Transverse colon (tissue), 4 donors: ENCODE measurements at regions not wholly inside any gene's neighbourhood (a gene's known extent, or its start where the extent isn't known, plus 50 kb on each side); places are given as distances from the start of the nearest gene placed in this dataset.

Experiments used
- DNase-seq: peaks from one replicate; pipeline ENCODE4 v3.0.0-alpha.2; 2019
- H3K27ac ChIP-seq, 4 donors: fragments of 200-600 bp; sonication (generic); 2 replicates each; pipeline ENCODE4 v1.5.1; 2016 to 2018; ENCODE audit warnings: inconsistent platforms in 4 of 4
- H3K27me3 ChIP-seq: fragments of 200-600 bp; sonication (generic); 2 replicates; pipeline ENCODE4 v1.5.1; 2017; ENCODE audit warnings: inconsistent platforms
- H3K36me3 ChIP-seq, 4 donors: fragments of 200-600 bp; sonication (generic); 2 replicates each; pipeline ENCODE4 v1.5.1; 2017 to 2019; ENCODE audit warnings: inconsistent platforms in 4 of 4
- H3K4me1 ChIP-seq, 4 donors: fragments of 200-600 bp; sonication (generic); 2 replicates each; pipeline ENCODE4 v1.5.1; 2017 to 2020; ENCODE audit warnings: inconsistent platforms in 4 of 4
- H3K4me3 ChIP-seq, 4 donors: fragments of 200-600 bp; sonication (generic); 1 replicate in 1 of 4; 2 replicates in 3 of 4; pipeline versions ENCODE4 v1.5.1 to v1.6.1; 2017 to 2019; ENCODE audit warnings: inconsistent platforms in 4 of 4
- H3K9me3 ChIP-seq, 2 donors: fragments of 200-600 bp; sonication (generic); 2 replicates each; pipeline ENCODE4 v1.5.1; 2017 to 2019; ENCODE audit warnings: inconsistent platforms in 2 of 2
- EP300 ChIP-seq: sonication (generic); formaldehyde crosslinking; IDR thresholded peaks from one replicate; pipeline ENCODE4 v1.6.1; 2017; ENCODE audit warnings: antibody characterized with exemption, low read depth
- POLR2A ChIP-seq: fragments of 450-650 bp; IDR thresholded peaks from one replicate; pipeline ENCODE4 v1.6.1; 2016; ENCODE audit warnings: antibody characterized with exemption, mild to moderate bottlenecking, moderate library complexity
- POLR2AphosphoS5 ChIP-seq, 3 donors: sonication (generic); formaldehyde crosslinking; IDR thresholded peaks; one replicate each; pipeline ENCODE4 v1.6.1; 2016; ENCODE audit warnings: antibody characterized with exemption in 3 of 3
- WGBS, 2 donors: methylation state at CpG; one replicate each; pipeline ENCODE4 v1.1.5; 2018; ENCODE audit warnings: low coverage in 1 of 2; 5-methylcytosine and 5-hydroxymethylcytosine counted together
- in situ Hi-C, 4 donors: fragments of 200-750 bp; cut with MboI; loops; one replicate each; pipeline versions ENCODE4 v1.15.0 to v1.15.1; 2017; ENCODE audit warnings: low sequenced_read_pairs in 3 of 4, low pct_ligation_motif_present in 1 of 4, low pct_unique_long_range_greater_than_20kb in 1 of 4
- intact Hi-C: fragments of 100-400 bp; cut with DNase I; formaldehyde crosslinking; loops from one replicate; pipeline ENCODE4 v1.15.1; 2023; ENCODE audit warnings: low total_unique reads
- TF ChIP-seq, protein P1 (sequence below), 5 experiments: fragments of 200-600 bp in 3 of 5; fragments of 450-650 bp in 2 of 5; sonication (generic) in 3 of 5; IDR thresholded peaks; 1 replicate in 2 of 5; 2 replicates in 3 of 5; pipeline ENCODE4 v1.5.1; 2016 to 2017; ENCODE audit warnings: antibody characterized with exemption in 5 of 5, inconsistent platforms in 3 of 5, mild to moderate bottlenecking in 2 of 5, moderate library complexity in 1 of 5

DNA sequence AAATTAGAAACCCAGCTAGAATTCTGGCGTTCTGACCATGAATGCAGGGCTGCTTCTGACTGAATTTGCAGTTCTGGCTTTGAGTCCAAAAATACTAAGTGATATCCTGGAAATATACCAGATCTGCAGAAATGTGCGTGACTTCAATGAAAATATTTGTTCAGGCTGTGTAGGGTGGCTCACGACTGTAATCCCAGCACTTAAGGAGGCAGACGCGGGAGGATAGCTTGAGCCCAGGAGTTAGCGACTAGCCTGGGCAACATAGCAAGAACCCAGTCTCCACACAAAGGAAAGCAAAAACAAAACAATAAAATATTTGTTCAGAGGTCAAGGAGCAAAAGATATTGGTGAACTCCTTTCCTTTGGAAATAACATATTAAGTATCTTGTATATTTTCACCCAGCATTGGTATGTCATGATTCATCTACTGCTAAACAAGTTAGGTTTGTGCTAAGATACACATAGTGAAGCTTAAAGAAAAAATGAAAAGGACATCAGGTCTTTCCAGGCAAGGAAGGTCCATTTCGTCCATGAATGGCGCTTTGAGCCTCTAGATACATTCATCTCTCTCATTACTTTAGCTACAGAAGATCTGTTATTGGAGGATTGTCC, 239.2 kb downstream of the CMPK2 start:
- Histone ChIP-seq H3K4me3 (no peak overlapping the region), H3K27me3 (no peaks in the 10 kb centered on the region), H3K36me3 (no peaks in the 10 kb centered on the region), H3K9me3 (no peaks in the 10 kb centered on the region), H3K4me1 (no peaks in the 10 kb centered on the region), H3K27ac (no peak overlapping the region)
- TF ChIP-seq POLR2A (no peak), EP300 (no peak), POLR2AphosphoS5 (IDR thresholded peaks at IDR 0.05) (no peak)
- TF ChIP-seq, protein P1, sequence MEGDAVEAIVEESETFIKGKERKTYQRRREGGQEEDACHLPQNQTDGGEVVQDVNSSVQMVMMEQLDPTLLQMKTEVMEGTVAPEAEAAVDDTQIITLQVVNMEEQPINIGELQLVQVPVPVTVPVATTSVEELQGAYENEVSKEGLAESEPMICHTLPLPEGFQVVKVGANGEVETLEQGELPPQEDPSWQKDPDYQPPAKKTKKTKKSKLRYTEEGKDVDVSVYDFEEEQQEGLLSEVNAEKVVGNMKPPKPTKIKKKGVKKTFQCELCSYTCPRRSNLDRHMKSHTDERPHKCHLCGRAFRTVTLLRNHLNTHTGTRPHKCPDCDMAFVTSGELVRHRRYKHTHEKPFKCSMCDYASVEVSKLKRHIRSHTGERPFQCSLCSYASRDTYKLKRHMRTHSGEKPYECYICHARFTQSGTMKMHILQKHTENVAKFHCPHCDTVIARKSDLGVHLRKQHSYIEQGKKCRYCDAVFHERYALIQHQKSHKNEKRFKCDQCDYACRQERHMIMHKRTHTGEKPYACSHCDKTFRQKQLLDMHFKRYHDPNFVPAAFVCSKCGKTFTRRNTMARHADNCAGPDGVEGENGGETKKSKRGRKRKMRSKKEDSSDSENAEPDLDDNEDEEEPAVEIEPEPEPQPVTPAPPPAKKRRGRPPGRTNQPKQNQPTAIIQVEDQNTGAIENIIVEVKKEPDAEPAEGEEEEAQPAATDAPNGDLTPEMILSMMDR (IDR thresholded peaks at IDR 0.05) = no peak
- in situ Hi-C loops (no loop called here), intact Hi-C loops (no loop called here)
- DNase-seq = no peak
- 53 to 67% methylated on average over 2 to 8 of the region's 8 CpGs for WGBS, 2 donors

DNA sequence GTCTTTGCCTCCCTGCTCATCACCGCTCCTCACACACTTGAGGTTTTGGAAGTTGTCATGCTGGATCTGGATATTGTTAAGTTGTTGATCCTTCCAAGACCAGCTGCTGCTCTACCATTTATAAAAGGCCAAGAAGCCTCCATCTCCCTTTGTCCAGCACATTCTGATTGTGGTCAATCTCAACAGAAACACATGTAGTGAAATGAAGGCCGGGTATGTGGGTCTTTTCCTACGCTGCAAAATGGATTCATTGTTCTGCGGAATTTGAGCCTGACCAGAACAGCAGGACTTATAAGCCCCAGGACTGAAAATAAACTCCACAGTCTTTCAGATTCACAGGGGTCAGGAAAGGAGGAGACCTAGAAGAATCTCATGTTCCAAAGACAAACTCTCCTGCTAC, 238.4 kb downstream of the CMPK2 start:
- no peaks in the 10 kb centered on the region for H3K36me3 ChIP-seq
- in situ Hi-C loops = no loop called here
- H3K4me1 ChIP-seq = no peaks in the 10 kb centered on the region
- WGBS, 2 donors = 87% methylated on average over 4 of the region's 4 CpGs; no CpG with 5 or more reads in 1 of the 2 donors
- H3K9me3 ChIP-seq = no peaks in the 10 kb centered on the region
- DNase-seq = no peak
- H3K27ac ChIP-seq = no peak overlapping the region
- intact Hi-C loops = no loop called here
- H3K27me3 ChIP-seq = no peaks in the 10 kb centered on the region
- H3K4me3 ChIP-seq = no peak overlapping the region
- TF ChIP-seq, protein P1 (IDR thresholded peaks at IDR 0.05) = no peak
- TF ChIP-seq EP300 = no peak

DNA sequence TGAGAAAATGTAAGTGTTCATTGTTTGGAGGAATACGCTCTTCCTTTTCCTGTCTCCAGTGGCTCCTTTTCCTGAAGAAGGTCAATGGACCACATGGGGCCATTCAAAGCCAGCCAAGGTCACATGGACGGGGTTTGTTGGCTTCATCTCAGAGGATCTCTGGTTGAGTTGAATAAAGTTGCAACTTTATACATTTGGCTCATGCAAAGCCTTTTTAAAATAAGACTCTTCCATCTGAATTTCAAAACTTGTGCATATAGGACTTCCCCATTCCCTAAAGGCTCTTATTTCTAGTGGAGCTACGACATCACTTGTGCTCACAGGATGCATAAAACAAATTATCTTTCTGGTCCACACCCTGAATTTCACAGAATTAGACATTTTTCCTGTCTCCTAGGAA, 235.5 kb downstream of the CMPK2 start:
- Histone ChIP-seq H3K36me3 (no peaks in the 10 kb centered on the region), H3K9me3 (no peaks in the 10 kb centered on the region), H3K27ac (no peak overlapping the region), H3K4me3 (no peak overlapping the region), H3K4me1 (no peaks in the 10 kb centered on the region), H3K27me3 (no peaks in the 10 kb centered on the region)
- WGBS, 2 donors = 61 to 73% methylated on average over 3 of the region's 3 CpGs
- in situ Hi-C loops (no loop called here), intact Hi-C loops (no loop called here)
- no peak for DNase-seq
- TF ChIP-seq POLR2AphosphoS5 (IDR thresholded peaks at IDR 0.05) (no peak), POLR2A (no peak), EP300 (no peak)
- TF ChIP-seq, protein P1 (IDR thresholded peaks at IDR 0.05) = no peak

DNA sequence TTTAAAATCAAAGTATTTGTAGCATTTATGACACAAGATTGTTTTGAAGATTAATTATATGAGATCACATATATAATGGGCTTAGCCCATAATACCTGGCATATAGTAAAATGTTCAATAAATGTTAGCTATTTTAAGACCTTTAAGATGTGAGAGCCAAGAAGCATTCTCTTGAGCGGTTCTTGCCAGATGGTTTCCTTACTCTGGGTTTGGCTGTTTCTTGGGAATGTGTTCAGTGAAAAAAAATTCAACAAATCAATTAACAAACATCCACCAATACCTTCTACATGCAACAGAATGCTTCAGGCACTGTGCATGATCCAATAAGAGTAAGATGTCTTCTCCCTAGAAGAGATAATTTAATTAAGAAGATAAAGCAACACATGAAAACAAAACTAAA, 230.4 kb downstream of the CMPK2 start:
- in situ Hi-C loops = no loop called here
- WGBS, 2 donors = 72 to 76% methylated on average over 1 of the region's 1 CpG
- Histone ChIP-seq H3K4me3 (no peak overlapping the region), H3K27ac (no peak overlapping the region), H3K36me3 (no peaks in the 10 kb centered on the region), H3K4me1 (no peaks in the 10 kb centered on the region), H3K9me3 (no peaks in the 10 kb centered on the region), H3K27me3 (no peaks in the 10 kb centered on the region)
- TF ChIP-seq POLR2A = no peak
- no peak for TF ChIP-seq POLR2AphosphoS5 (IDR thresholded peaks at IDR 0.05)
- no peak for TF ChIP-seq EP300
- TF ChIP-seq, protein P1 (IDR thresholded peaks at IDR 0.05) = no peak
- DNase-seq = no peak
- intact Hi-C loops = no loop called here
